ENCODE measurements at regions not wholly inside any gene's neighbourhood (a gene's known extent, or its start where the extent isn't known, plus 50 kb on each side); places are given as distances from the start of the nearest gene placed in this dataset.

GRCh38 chr16:82328881-82329469 lies 159.0 kb upstream of the MPHOSPH6 start:
- intact Hi-C loops (cut with DNase I), result no loop called here
- H3K9me3 ChIP-seq, result no peaks in the 10 kb centered on the region
- peak; percentile 10 for DNase-seq (ENCODE audit: low spot score)
- H3K27me3 ChIP-seq (replicated peaks; ENCODE audit: insufficient read depth), result no peaks in the 10 kb centered on the region
- H3K27ac ChIP-seq, result peak overlapping the region; percentile 77 to 85
- TF ChIP-seq POLR2AphosphoS5 (IDR thresholded peaks at IDR 0.05) (no peak), POLR2A (IDR thresholded peaks at IDR 0.05) (no peak), CTCF (IDR thresholded peaks at IDR 0.05) (no peak)
- no peaks in the 10 kb centered on the region for H3K36me3 ChIP-seq
- no peak overlapping the region for H3K4me3 ChIP-seq
- peaks cover 4% of the 10 kb centered on the region for H3K4me1 ChIP-seq (replicated peaks)
- WGBS, result 27% methylated on average over 5 of the region's 5 CpGs

GRCh38 chr16:82323171-82323570 lies 153.1 kb upstream of the MPHOSPH6 start:
- no peak for DNase-seq (ENCODE audit: low spot score)
- no peaks in the 10 kb centered on the region for H3K9me3 ChIP-seq
- no peaks in the 10 kb centered on the region for H3K36me3 ChIP-seq
- 100% methylated on average over 2 of the region's 2 CpGs for WGBS
- TF ChIP-seq POLR2A (IDR thresholded peaks at IDR 0.05) (no peak), POLR2AphosphoS5 (IDR thresholded peaks at IDR 0.05) (no peak), CTCF (IDR thresholded peaks at IDR 0.05) (no peak)
- peak overlapping the region in 1 of 2 donors; percentile 57 for H3K27ac ChIP-seq
- H3K27me3 ChIP-seq (replicated peaks; ENCODE audit: insufficient read depth), result no peaks in the 10 kb centered on the region
- H3K4me1 ChIP-seq (replicated peaks), result peaks cover 4% of the 10 kb centered on the region
- intact Hi-C loops (cut with DNase I), result no loop called here
- H3K4me3 ChIP-seq, result no peak overlapping the region

- no peaks in the 10 kb centered on the region for H3K27me3 ChIP-seq (replicated peaks; ENCODE audit: insufficient read depth)
- H3K4me3 ChIP-seq, result no peak overlapping the region
- intact Hi-C loops (cut with DNase I), result no loop called here
- peak; percentile 17 for DNase-seq (ENCODE audit: low spot score)
- TF ChIP-seq CTCF (IDR thresholded peaks at IDR 0.05) (no peak), POLR2AphosphoS5 (IDR thresholded peaks at IDR 0.05) (peak; percentile 56)
- peaks cover 4% of the 10 kb centered on the region for H3K4me1 ChIP-seq (replicated peaks)
- peak overlapping the region in 1 of 2 donors; percentile 57 for H3K27ac ChIP-seq
- H3K9me3 ChIP-seq, result no peaks in the 10 kb centered on the region
- no peaks in the 10 kb centered on the region for H3K36me3 ChIP-seq
These were observed 152.2 kb upstream of the MPHOSPH6 start for GRCh38 chr16:82322177-82322576.

- WGBS, result 18% methylated on average over 1 of the region's 1 CpG
- H3K27ac ChIP-seq, result peak overlapping the region; percentile 1 to 70
- intact Hi-C loops (cut with DNase I), result no loop called here
These were observed 149.0 kb upstream of the MPHOSPH6 start for GRCh38 chr16:82319038-82319437.

More at GRCh38 chr16:82319038-82319437, 149.0 kb upstream of the MPHOSPH6 start:
- DNase-seq (ENCODE audit: low spot score), result peak; percentile 13
- Histone ChIP-seq H3K36me3 (no peaks in the 10 kb centered on the region), H3K4me1 (replicated peaks) (peaks cover 4% of the 10 kb centered on the region), H3K9me3 (no peaks in the 10 kb centered on the region), H3K4me3 (no peak overlapping the region), H3K27me3 (replicated peaks; ENCODE audit: insufficient read depth) (no peaks in the 10 kb centered on the region)
- TF ChIP-seq CTCF (IDR thresholded peaks at IDR 0.05) (no peak), POLR2A (IDR thresholded peaks at IDR 0.05) (no peak), POLR2AphosphoS5 (IDR thresholded peaks at IDR 0.05) (no peak)

All from prostate gland (tissue), 2 donors.